Neural cell (in vitro differentiated cells): ENCODE measurements at regions not wholly inside any gene's neighbourhood (a gene's known extent, or its start where the extent isn't known, plus 50 kb on each side); places are given as distances from the start of the nearest gene placed in this dataset.

ENCODE experiments used
- CTCF ChIP-seq: fragments of 450-650 bp; IDR thresholded peaks from 2 replicates; pipeline ENCODE4 v1.5.1; 2014; ENCODE audit warnings: antibody characterized with exemption, mild to moderate bottlenecking, moderate library complexity; ENCODE audit not compliant: poor library complexity, severe bottlenecking
- MXI1 ChIP-seq: fragments of 450-650 bp; conservative IDR thresholded peaks from 2 replicates; pipeline ENCODE4 v1.6.1; 2014; ENCODE audit warnings: antibody characterized with exemption, mild to moderate bottlenecking; ENCODE audit not compliant: poor library complexity, severe bottlenecking

DNA sequence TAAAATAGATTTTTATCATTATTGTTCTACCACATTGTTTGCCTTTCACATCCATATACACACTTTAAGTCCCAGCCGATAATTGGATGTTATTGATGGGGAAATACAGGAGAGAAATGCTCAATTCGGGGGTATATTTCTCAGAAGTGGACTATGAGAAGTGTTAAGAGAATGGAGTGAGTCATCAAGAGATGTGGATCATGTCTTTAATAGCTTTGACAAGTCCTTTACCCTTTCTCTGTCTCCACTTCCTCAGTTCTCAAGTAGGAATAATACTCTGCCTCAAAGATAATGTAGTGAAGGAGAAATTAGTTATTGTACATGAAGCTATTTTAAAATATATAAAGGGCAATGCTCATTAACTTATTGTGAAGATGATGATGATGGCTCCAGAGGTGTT, 1017.6 kb upstream of the PIK3C3 start:
- TF ChIP-seq CTCF (no peak), MXI1 (no peak)
